AG04450 (cell line): ENCODE measurements at regions not wholly inside any gene's neighbourhood (a gene's known extent, or its start where the extent isn't known, plus 50 kb on each side); places are given as distances from the start of the nearest gene placed in this dataset.

Experiments
- CTCF ChIA-PET: fragments of 300-600, 350-600 bp; formaldehyde crosslinking; extraction: SDS; loops from one replicate; lab custom pipeline; 2022; ENCODE audit warnings: antibody characterized with exemption, inconsistent platforms; lab: Charles Lee
- POLR2A ChIA-PET: fragments of 350-600 bp; formaldehyde crosslinking; extraction: SDS; loops from one replicate; lab custom pipeline; 2021; ENCODE audit warnings: antibody characterized with exemption, inconsistent platforms; lab: Yijun Ruan, JAX
- DNase-seq: peaks from one replicate; pipeline ENCODE4 v3.0.0-alpha.2; 2011; ENCODE audit warnings: low read depth, low spot score
- H3K27ac ChIP-seq: one replicate; pipeline ENCODE4 v1.5.1; 2012; ENCODE audit warnings: low read depth, low read length, control low read depth
- H3K27me3 ChIP-seq: one replicate; pipeline ENCODE4 v1.6.0; 2012; ENCODE audit warnings: low read length; ENCODE audit not compliant: control insufficient read depth, insufficient read depth
- H3K4me3 ChIP-seq: 2 replicates; pipeline ENCODE4 v1.5.1; 2011; ENCODE audit warnings: mild to moderate bottlenecking, low read depth, low read length, control low read depth
- H3K9me3 ChIP-seq: 2 replicates; pipeline ENCODE4 v1.5.1; 2012; ENCODE audit warnings: low read length; ENCODE audit not compliant: control insufficient read depth, insufficient read depth
- CTCF ChIP-seq: IDR thresholded peaks from 2 replicates; pipeline ENCODE4 v1.5.1; 2011; ENCODE audit warnings: low read depth, low read length, control low read depth, inconsistent platforms

- H3K27me3 ChIP-seq: no peaks in the 10 kb centered on the region
- H3K27ac ChIP-seq: no peak overlapping the region
- no peak for DNase-seq
- no peak for TF ChIP-seq CTCF
- no peak overlapping the region for H3K4me3 ChIP-seq
- CTCF ChIA-PET: no interaction called here
- POLR2A ChIA-PET: no interaction called here
- peaks cover 6% of the 10 kb centered on the region; the same call in 1 of the 2 replicates for H3K9me3 ChIP-seq
Measured at GRCh38 chr18:27278131-27278530, 93.0 kb upstream of the CHST9 start.

- no peak overlapping the region for H3K4me3 ChIP-seq
- ChIA-PET CTCF (no interaction called here), POLR2A (no interaction called here)
- no peak for DNase-seq
- no peaks in the 10 kb centered on the region for H3K27me3 ChIP-seq
- TF ChIP-seq CTCF: no peak
- H3K27ac ChIP-seq: no peak overlapping the region
- peaks cover 6% of the 10 kb centered on the region; the same call in 1 of the 2 replicates for H3K9me3 ChIP-seq
Measured at GRCh38 chr18:27277554-27277953, 92.4 kb upstream of the CHST9 start.

- ChIA-PET CTCF (no interaction called here), POLR2A (no interaction called here)
- TF ChIP-seq CTCF: no peak
- peaks cover 6% of the 10 kb centered on the region; the same call in 1 of the 2 replicates for H3K9me3 ChIP-seq
- H3K27me3 ChIP-seq: no peaks in the 10 kb centered on the region
- no peak overlapping the region for H3K27ac ChIP-seq
- no peak overlapping the region for H3K4me3 ChIP-seq
- no peak for DNase-seq
Measured at GRCh38 chr18:27276886-27277285, 91.8 kb upstream of the CHST9 start.

GRCh38 chr18:27276479-27276878, 91.4 kb upstream of the CHST9 start:
- Histone ChIP-seq H3K4me3 (no peak overlapping the region), H3K9me3 (peaks cover 6% of the 10 kb centered on the region; the same call in 1 of the 2 replicates), H3K27me3 (no peaks in the 10 kb centered on the region), H3K27ac (no peak overlapping the region)
- no peak for TF ChIP-seq CTCF
- DNase-seq: no peak
- ChIA-PET POLR2A (no interaction called here), CTCF (no interaction called here)

GRCh38 chr18:27274901-27275300, 89.8 kb upstream of the CHST9 start:
- DNase-seq: no peak
- CTCF ChIA-PET: no interaction called here
- POLR2A ChIA-PET: no interaction called here
- H3K4me3 ChIP-seq: no peak overlapping the region
- H3K27ac ChIP-seq: no peak overlapping the region
- TF ChIP-seq CTCF: no peak
- H3K9me3 ChIP-seq: peaks cover 6% of the 10 kb centered on the region; the same call in 1 of the 2 replicates
- H3K27me3 ChIP-seq: no peaks in the 10 kb centered on the region
